SK-N-SH (cell line): ENCODE measurements at regions not wholly inside any gene's neighbourhood (a gene's known extent, or its start where the extent isn't known, plus 50 kb on each side); places are given as distances from the start of the nearest gene placed in this dataset.

ENCODE experiments used
- CTCF ChIA-PET: fragments of 300-600, 350-600 bp; formaldehyde crosslinking; extraction: SDS; loops from one replicate; lab custom pipeline; 2021; lab: Yijun Ruan, JAX
- POLR2A ChIA-PET: fragments of 350-600 bp; sonication (Branson Sonifier 250); formaldehyde crosslinking; extraction: SDS; loops from one replicate; lab custom pipeline; 2020; ENCODE audit warnings: antibody characterized with exemption, inconsistent platforms; lab: Yijun Ruan, JAX
- DNase-seq: peaks from one replicate; pipeline ENCODE4 v3.0.0; 2012
- H2AFZ ChIP-seq: fragments of 200-600 bp; sonication (generic); 2 replicates; pipeline ENCODE4 v1.8.1; 2016; ENCODE audit warnings: antibody characterized with exemption, mild to moderate bottlenecking, low read depth
- H3F3A ChIP-seq: fragments of 200-600 bp; sonication (generic); replicated peaks from 2 replicates; pipeline ENCODE3; 2016; ENCODE audit warnings: antibody characterized with exemption, mild to moderate bottlenecking; ENCODE audit not compliant: insufficient read depth
- H3K27ac ChIP-seq, 2 experiments: fragments of 200-500 bp in 1 of 2; fragments of 200-600 bp in 1 of 2; sonication (Bioruptor generic) in 1 of 2; sonication (generic), shearing (Covaris generic) in 1 of 2; 2 replicates each; pipeline versions ENCODE4 v1.5.1 to v1.6.1; 2014 to 2016; ENCODE audit warnings: low read depth in 2 of 2, inconsistent platforms in 1 of 2, low read length in 1 of 2, mild to moderate bottlenecking in 1 of 2, mixed read lengths in 1 of 2
- H3K27me3 ChIP-seq: fragments of 200-600 bp; sonication (generic), shearing (Covaris generic); 2 replicates; pipeline ENCODE4 v1.6.1; 2016; ENCODE audit warnings: mixed run types; ENCODE audit not compliant: insufficient read depth
- H3K36me3 ChIP-seq, 2 experiments: fragments of 200-500 bp in 1 of 2; fragments of 200-600 bp in 1 of 2; sonication (Bioruptor generic) in 1 of 2; sonication (generic) in 1 of 2; replicated peaks in 1 of 2; 2 replicates each; pipeline versions ENCODE3 to v1.5.1; 2014 to 2016; ENCODE audit warnings: low read length in 1 of 2, mild to moderate bottlenecking in 1 of 2; ENCODE audit not compliant: insufficient read depth in 2 of 2, control insufficient read depth in 1 of 2
- H3K4me1 ChIP-seq, 2 experiments: fragments of 200-500 bp in 1 of 2; fragments of 200-600 bp in 1 of 2; sonication (Bioruptor generic) in 1 of 2; sonication (generic), shearing (Covaris generic) in 1 of 2; 2 replicates each; pipeline versions ENCODE4 v1.5.1 to v1.6.1; 2014 to 2016; ENCODE audit warnings: low read depth in 1 of 2, low read length in 1 of 2, mixed run types in 1 of 2; ENCODE audit not compliant: insufficient read depth in 2 of 2, control insufficient read depth in 1 of 2
- H3K4me2 ChIP-seq: fragments of 200-600 bp; sonication (generic), shearing (Covaris generic); 2 replicates; pipeline ENCODE4 v1.6.1; 2017; ENCODE audit warnings: mixed run types
- H3K4me3 ChIP-seq, 2 experiments: fragments of 200-500 bp in 1 of 2; fragments of 200-600 bp in 1 of 2; sonication (Bioruptor generic) in 1 of 2; sonication (generic), shearing (Covaris generic) in 1 of 2; 2 replicates each; pipeline versions ENCODE4 v1.5.1 to v1.8.1; 2014 to 2016; ENCODE audit warnings: low read depth in 2 of 2, inconsistent platforms in 1 of 2, low read length in 1 of 2, mild to moderate bottlenecking in 1 of 2, mixed read lengths in 1 of 2, moderate library complexity in 1 of 2
- H3K79me2 ChIP-seq: fragments of 200-600 bp; sonication (generic); 2 replicates; pipeline ENCODE4 v1.8.1; 2017; ENCODE audit warnings: mild to moderate bottlenecking; ENCODE audit not compliant: insufficient read depth
- H3K9ac ChIP-seq: fragments of 200-600 bp; sonication (generic); 2 replicates; pipeline ENCODE4 v1.6.1; 2017; ENCODE audit warnings: mixed run types
- H3K9me2 ChIP-seq: fragments of 200-600 bp; sonication (generic); 2 replicates; pipeline ENCODE4 v1.6.1; 2017; ENCODE audit warnings: mixed run types
- H3K9me3 ChIP-seq: fragments of 200-600 bp; sonication (generic); 2 replicates; pipeline ENCODE4 v1.6.1; 2017; ENCODE audit warnings: mixed run types, mild to moderate bottlenecking, moderate library complexity
- H4K20me1 ChIP-seq: fragments of 200-600 bp; sonication (generic); 2 replicates; pipeline ENCODE4 v1.6.1; 2017; ENCODE audit warnings: mild to moderate bottlenecking, mixed run types; ENCODE audit not compliant: insufficient read depth
- EZH2phosphoT487 ChIP-seq: fragments of 200-600 bp; sonication (generic); IDR thresholded peaks from 2 replicates; pipeline ENCODE4 v1.6.1; 2017; ENCODE audit warnings: low read depth, mixed run types, mild to moderate bottlenecking, antibody characterized with exemption, moderate library complexity, borderline replicate concordance
- NFIC ChIP-seq: IDR thresholded peaks from 2 replicates; pipeline ENCODE4 v1.4.0; 2012; ENCODE audit warnings: borderline replicate concordance
- RAD21 ChIP-seq: IDR thresholded peaks from 2 replicates; pipeline ENCODE4 v1.6.1; 2012; ENCODE audit warnings: mild to moderate bottlenecking, low read length
- RCOR1 ChIP-seq: fragments of 150-350 bp; IDR thresholded peaks from 2 replicates; pipeline ENCODE4 v1.6.1; 2017; ENCODE audit warnings: antibody characterized with exemption, low read length
- TEAD4 ChIP-seq: IDR thresholded peaks from 2 replicates; pipeline ENCODE4 v1.4.0; 2012; ENCODE audit warnings: mild to moderate bottlenecking, borderline replicate concordance; ENCODE audit not compliant: insufficient read depth
- WGBS: methylation state at CpG from one replicate; pipeline ENCODE4 v1.1.6; 2017; ENCODE audit warnings: low lambda C conversion rate; 5-methylcytosine and 5-hydroxymethylcytosine counted together
- TF ChIP-seq, protein P1 (sequence below): fragments of 200-600 bp; sonication (generic); IDR thresholded peaks from 2 replicates; pipeline ENCODE4 v1.6.1; 2017; ENCODE audit warnings: antibody characterized with exemption, mild to moderate bottlenecking, moderate library complexity
- TF ChIP-seq, protein P2 (sequence below): IDR thresholded peaks from 2 replicates; pipeline ENCODE4; 2012
- TF ChIP-seq, protein P3 (sequence below): IDR thresholded peaks from 2 replicates; pipeline ENCODE4 v1.6.1; 2012; ENCODE audit warnings: mild to moderate bottlenecking, low read depth, low read length, moderate library complexity
- TF ChIP-seq, protein P4 (sequence below): IDR thresholded peaks from 2 replicates; pipeline ENCODE4 v1.4.0; 2012; ENCODE audit warnings: low read depth, borderline replicate concordance
- TF ChIP-seq, protein P5 (sequence below): fragments of 150-350 bp; IDR thresholded peaks from 2 replicates; pipeline ENCODE4 v1.6.1; 2016; ENCODE audit warnings: mild to moderate bottlenecking, low read depth, low read length
- TF ChIP-seq, protein P6 (sequence below): IDR thresholded peaks from 2 replicates; pipeline ENCODE4 v1.4.0; 2012; ENCODE audit warnings: low read depth, borderline replicate concordance

DNA sequence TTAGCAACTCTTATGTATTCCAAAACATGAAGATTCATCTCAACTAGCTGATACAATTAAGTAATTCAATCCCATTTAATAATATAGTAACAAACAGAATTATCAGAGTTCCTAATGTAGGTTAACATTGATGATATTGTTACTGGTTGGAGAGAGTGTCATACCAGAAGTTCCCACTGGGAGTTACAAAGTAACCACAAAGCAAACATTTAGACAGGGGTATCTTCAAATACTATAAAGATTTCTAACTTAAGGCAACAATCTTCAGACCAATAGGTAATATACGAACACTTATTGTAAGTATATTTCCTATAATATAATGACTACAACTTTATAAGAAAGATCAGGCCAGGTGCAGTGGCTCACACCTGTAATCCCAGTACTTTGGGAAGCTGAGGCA is 1372.9 kb upstream of the PIK3C3 start:
- Histone ChIP-seq H3K27ac (no peak overlapping the region), H4K20me1 (no peaks in the 10 kb centered on the region), H3F3A (no peaks in the 10 kb centered on the region), H3K79me2 (no peaks in the 10 kb centered on the region), H3K4me1 (no peaks in the 10 kb centered on the region), H3K36me3 (no peaks in the 10 kb centered on the region), H3K4me2 (no peak overlapping the region), H3K9me2 (no peaks in the 10 kb centered on the region), H3K27me3 (no peaks in the 10 kb centered on the region), H3K9me3 (0 out of 2 replicates have a peak, but pooled peaks cover 4% of the 10 kb centered on the region), H3K9ac (no peak overlapping the region), H2AFZ (no peak overlapping the region), H3K4me3 (no peak overlapping the region)
- DNase-seq, result no peak
- TF ChIP-seq, protein P1, sequence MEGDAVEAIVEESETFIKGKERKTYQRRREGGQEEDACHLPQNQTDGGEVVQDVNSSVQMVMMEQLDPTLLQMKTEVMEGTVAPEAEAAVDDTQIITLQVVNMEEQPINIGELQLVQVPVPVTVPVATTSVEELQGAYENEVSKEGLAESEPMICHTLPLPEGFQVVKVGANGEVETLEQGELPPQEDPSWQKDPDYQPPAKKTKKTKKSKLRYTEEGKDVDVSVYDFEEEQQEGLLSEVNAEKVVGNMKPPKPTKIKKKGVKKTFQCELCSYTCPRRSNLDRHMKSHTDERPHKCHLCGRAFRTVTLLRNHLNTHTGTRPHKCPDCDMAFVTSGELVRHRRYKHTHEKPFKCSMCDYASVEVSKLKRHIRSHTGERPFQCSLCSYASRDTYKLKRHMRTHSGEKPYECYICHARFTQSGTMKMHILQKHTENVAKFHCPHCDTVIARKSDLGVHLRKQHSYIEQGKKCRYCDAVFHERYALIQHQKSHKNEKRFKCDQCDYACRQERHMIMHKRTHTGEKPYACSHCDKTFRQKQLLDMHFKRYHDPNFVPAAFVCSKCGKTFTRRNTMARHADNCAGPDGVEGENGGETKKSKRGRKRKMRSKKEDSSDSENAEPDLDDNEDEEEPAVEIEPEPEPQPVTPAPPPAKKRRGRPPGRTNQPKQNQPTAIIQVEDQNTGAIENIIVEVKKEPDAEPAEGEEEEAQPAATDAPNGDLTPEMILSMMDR, result peak; percentile 7; the same call in 1 of the 2 replicates
- TF ChIP-seq EZH2phosphoT487, result no peak
- no peak for TF ChIP-seq RCOR1
- TF ChIP-seq, protein P2, sequence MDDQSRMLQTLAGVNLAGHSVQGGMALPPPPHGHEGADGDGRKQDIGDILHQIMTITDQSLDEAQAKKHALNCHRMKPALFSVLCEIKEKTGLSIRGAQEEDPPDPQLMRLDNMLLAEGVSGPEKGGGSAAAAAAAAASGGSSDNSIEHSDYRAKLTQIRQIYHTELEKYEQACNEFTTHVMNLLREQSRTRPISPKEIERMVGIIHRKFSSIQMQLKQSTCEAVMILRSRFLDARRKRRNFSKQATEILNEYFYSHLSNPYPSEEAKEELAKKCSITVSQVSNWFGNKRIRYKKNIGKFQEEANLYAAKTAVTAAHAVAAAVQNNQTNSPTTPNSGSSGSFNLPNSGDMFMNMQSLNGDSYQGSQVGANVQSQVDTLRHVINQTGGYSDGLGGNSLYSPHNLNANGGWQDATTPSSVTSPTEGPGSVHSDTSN, result no peak
- CTCF ChIA-PET, result no interaction called here
- POLR2A ChIA-PET, result no interaction called here
- WGBS, result 88% methylated on average over 1 of the region's 1 CpG

DNA sequence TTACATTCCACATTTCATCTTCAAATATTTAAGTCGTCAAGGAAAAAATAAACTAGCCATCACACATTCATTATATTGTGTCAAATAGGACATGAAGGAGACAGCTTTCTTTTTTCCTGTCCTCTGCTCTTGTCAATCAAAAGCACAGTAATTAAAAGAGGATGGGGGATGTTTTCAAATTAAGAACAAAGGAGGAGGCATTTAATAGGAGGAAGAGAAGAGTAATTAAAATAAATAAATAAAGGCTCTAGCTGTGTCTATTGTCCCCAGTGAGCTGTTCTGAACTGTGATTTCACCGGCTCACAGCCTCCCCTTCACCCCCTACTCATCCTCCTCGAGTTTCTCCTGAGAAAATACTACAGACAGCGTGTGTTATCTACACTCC is 1377.1 kb upstream of the PIK3C3 start:
- no peaks in the 10 kb centered on the region for H3K4me1 ChIP-seq
- H3K27me3 ChIP-seq, result no peaks in the 10 kb centered on the region
- TF ChIP-seq, protein P3, sequence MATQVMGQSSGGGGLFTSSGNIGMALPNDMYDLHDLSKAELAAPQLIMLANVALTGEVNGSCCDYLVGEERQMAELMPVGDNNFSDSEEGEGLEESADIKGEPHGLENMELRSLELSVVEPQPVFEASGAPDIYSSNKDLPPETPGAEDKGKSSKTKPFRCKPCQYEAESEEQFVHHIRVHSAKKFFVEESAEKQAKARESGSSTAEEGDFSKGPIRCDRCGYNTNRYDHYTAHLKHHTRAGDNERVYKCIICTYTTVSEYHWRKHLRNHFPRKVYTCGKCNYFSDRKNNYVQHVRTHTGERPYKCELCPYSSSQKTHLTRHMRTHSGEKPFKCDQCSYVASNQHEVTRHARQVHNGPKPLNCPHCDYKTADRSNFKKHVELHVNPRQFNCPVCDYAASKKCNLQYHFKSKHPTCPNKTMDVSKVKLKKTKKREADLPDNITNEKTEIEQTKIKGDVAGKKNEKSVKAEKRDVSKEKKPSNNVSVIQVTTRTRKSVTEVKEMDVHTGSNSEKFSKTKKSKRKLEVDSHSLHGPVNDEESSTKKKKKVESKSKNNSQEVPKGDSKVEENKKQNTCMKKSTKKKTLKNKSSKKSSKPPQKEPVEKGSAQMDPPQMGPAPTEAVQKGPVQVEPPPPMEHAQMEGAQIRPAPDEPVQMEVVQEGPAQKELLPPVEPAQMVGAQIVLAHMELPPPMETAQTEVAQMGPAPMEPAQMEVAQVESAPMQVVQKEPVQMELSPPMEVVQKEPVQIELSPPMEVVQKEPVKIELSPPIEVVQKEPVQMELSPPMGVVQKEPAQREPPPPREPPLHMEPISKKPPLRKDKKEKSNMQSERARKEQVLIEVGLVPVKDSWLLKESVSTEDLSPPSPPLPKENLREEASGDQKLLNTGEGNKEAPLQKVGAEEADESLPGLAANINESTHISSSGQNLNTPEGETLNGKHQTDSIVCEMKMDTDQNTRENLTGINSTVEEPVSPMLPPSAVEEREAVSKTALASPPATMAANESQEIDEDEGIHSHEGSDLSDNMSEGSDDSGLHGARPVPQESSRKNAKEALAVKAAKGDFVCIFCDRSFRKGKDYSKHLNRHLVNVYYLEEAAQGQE, result no peak
- TF ChIP-seq RAD21, result no peak
- TF ChIP-seq NFIC, result no peak
- no peak for TF ChIP-seq RCOR1
- no peak for TF ChIP-seq TEAD4
- TF ChIP-seq, protein P4, sequence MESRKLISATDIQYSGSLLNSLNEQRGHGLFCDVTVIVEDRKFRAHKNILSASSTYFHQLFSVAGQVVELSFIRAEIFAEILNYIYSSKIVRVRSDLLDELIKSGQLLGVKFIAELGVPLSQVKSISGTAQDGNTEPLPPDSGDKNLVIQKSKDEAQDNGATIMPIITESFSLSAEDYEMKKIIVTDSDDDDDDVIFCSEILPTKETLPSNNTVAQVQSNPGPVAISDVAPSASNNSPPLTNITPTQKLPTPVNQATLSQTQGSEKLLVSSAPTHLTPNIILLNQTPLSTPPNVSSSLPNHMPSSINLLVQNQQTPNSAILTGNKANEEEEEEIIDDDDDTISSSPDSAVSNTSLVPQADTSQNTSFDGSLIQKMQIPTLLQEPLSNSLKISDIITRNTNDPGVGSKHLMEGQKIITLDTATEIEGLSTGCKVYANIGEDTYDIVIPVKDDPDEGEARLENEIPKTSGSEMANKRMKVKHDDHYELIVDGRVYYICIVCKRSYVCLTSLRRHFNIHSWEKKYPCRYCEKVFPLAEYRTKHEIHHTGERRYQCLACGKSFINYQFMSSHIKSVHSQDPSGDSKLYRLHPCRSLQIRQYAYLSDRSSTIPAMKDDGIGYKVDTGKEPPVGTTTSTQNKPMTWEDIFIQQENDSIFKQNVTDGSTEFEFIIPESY, result no peak
- TF ChIP-seq, protein P5, sequence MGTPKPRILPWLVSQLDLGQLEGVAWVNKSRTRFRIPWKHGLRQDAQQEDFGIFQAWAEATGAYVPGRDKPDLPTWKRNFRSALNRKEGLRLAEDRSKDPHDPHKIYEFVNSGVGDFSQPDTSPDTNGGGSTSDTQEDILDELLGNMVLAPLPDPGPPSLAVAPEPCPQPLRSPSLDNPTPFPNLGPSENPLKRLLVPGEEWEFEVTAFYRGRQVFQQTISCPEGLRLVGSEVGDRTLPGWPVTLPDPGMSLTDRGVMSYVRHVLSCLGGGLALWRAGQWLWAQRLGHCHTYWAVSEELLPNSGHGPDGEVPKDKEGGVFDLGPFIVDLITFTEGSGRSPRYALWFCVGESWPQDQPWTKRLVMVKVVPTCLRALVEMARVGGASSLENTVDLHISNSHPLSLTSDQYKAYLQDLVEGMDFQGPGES, result no peak
- TF ChIP-seq, protein P6, sequence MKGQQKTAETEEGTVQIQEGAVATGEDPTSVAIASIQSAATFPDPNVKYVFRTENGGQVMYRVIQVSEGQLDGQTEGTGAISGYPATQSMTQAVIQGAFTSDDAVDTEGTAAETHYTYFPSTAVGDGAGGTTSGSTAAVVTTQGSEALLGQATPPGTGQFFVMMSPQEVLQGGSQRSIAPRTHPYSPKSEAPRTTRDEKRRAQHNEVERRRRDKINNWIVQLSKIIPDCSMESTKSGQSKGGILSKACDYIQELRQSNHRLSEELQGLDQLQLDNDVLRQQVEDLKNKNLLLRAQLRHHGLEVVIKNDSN, result no peak
- DNase-seq, result no peak
- ChIA-PET POLR2A (no interaction called here), CTCF (no interaction called here)
- no peak overlapping the region for H3K27ac ChIP-seq
- H3K9me2 ChIP-seq, result no peaks in the 10 kb centered on the region
- H3K36me3 ChIP-seq, result no peaks in the 10 kb centered on the region
- no peak overlapping the region for H2AFZ ChIP-seq
- H3K79me2 ChIP-seq, result no peaks in the 10 kb centered on the region
- 52% methylated on average over 4 of the region's 4 CpGs for WGBS
- no peak overlapping the region for H3K4me2 ChIP-seq
- H4K20me1 ChIP-seq, result no peaks in the 10 kb centered on the region
- H3K9me3 ChIP-seq, result no peaks in the 10 kb centered on the region
- no peak overlapping the region for H3K4me3 ChIP-seq
- no peaks in the 10 kb centered on the region for H3F3A ChIP-seq
- no peak overlapping the region for H3K9ac ChIP-seq
